SK-N-SH (cell line): ENCODE measurements at regions not wholly inside any gene's neighbourhood (a gene's known extent, or its start where the extent isn't known, plus 50 kb on each side); places are given as distances from the start of the nearest gene placed in this dataset.

Experiments used
- CTCF ChIA-PET: fragments of 300-600, 350-600 bp; formaldehyde crosslinking; extraction: SDS; loops from one replicate; lab custom pipeline; 2021; lab: Yijun Ruan, JAX
- POLR2A ChIA-PET: fragments of 350-600 bp; sonication (Branson Sonifier 250); formaldehyde crosslinking; extraction: SDS; loops from one replicate; lab custom pipeline; 2020; ENCODE audit warnings: antibody characterized with exemption, inconsistent platforms; lab: Yijun Ruan, JAX
- DNase-seq: peaks from one replicate; pipeline ENCODE4 v3.0.0; 2012
- H2AFZ ChIP-seq: fragments of 200-600 bp; sonication (generic); 2 replicates; pipeline ENCODE4 v1.8.1; 2016; ENCODE audit warnings: antibody characterized with exemption, mild to moderate bottlenecking, low read depth
- H3F3A ChIP-seq: fragments of 200-600 bp; sonication (generic); replicated peaks from 2 replicates; pipeline ENCODE3; 2016; ENCODE audit warnings: antibody characterized with exemption, mild to moderate bottlenecking; ENCODE audit not compliant: insufficient read depth
- H3K27ac ChIP-seq, 2 experiments: fragments of 200-500 bp in 1 of 2; fragments of 200-600 bp in 1 of 2; sonication (Bioruptor generic) in 1 of 2; sonication (generic), shearing (Covaris generic) in 1 of 2; 2 replicates each; pipeline versions ENCODE4 v1.5.1 to v1.6.1; 2014 to 2016; ENCODE audit warnings: low read depth in 2 of 2, inconsistent platforms in 1 of 2, low read length in 1 of 2, mild to moderate bottlenecking in 1 of 2, mixed read lengths in 1 of 2
- H3K27me3 ChIP-seq: fragments of 200-600 bp; sonication (generic), shearing (Covaris generic); 2 replicates; pipeline ENCODE4 v1.6.1; 2016; ENCODE audit warnings: mixed run types; ENCODE audit not compliant: insufficient read depth
- H3K36me3 ChIP-seq, 2 experiments: fragments of 200-500 bp in 1 of 2; fragments of 200-600 bp in 1 of 2; sonication (Bioruptor generic) in 1 of 2; sonication (generic) in 1 of 2; replicated peaks in 1 of 2; 2 replicates each; pipeline versions ENCODE3 to v1.5.1; 2014 to 2016; ENCODE audit warnings: low read length in 1 of 2, mild to moderate bottlenecking in 1 of 2; ENCODE audit not compliant: insufficient read depth in 2 of 2, control insufficient read depth in 1 of 2
- H3K4me1 ChIP-seq, 2 experiments: fragments of 200-500 bp in 1 of 2; fragments of 200-600 bp in 1 of 2; sonication (Bioruptor generic) in 1 of 2; sonication (generic), shearing (Covaris generic) in 1 of 2; 2 replicates each; pipeline versions ENCODE4 v1.5.1 to v1.6.1; 2014 to 2016; ENCODE audit warnings: low read depth in 1 of 2, low read length in 1 of 2, mixed run types in 1 of 2; ENCODE audit not compliant: insufficient read depth in 2 of 2, control insufficient read depth in 1 of 2
- H3K4me2 ChIP-seq: fragments of 200-600 bp; sonication (generic), shearing (Covaris generic); 2 replicates; pipeline ENCODE4 v1.6.1; 2017; ENCODE audit warnings: mixed run types
- H3K4me3 ChIP-seq, 2 experiments: fragments of 200-500 bp in 1 of 2; fragments of 200-600 bp in 1 of 2; sonication (Bioruptor generic) in 1 of 2; sonication (generic), shearing (Covaris generic) in 1 of 2; 2 replicates each; pipeline versions ENCODE4 v1.5.1 to v1.8.1; 2014 to 2016; ENCODE audit warnings: low read depth in 2 of 2, inconsistent platforms in 1 of 2, low read length in 1 of 2, mild to moderate bottlenecking in 1 of 2, mixed read lengths in 1 of 2, moderate library complexity in 1 of 2
- H3K79me2 ChIP-seq: fragments of 200-600 bp; sonication (generic); 2 replicates; pipeline ENCODE4 v1.8.1; 2017; ENCODE audit warnings: mild to moderate bottlenecking; ENCODE audit not compliant: insufficient read depth
- H3K9ac ChIP-seq: fragments of 200-600 bp; sonication (generic); 2 replicates; pipeline ENCODE4 v1.6.1; 2017; ENCODE audit warnings: mixed run types
- H3K9me2 ChIP-seq: fragments of 200-600 bp; sonication (generic); 2 replicates; pipeline ENCODE4 v1.6.1; 2017; ENCODE audit warnings: mixed run types
- H3K9me3 ChIP-seq: fragments of 200-600 bp; sonication (generic); 2 replicates; pipeline ENCODE4 v1.6.1; 2017; ENCODE audit warnings: mixed run types, mild to moderate bottlenecking, moderate library complexity
- H4K20me1 ChIP-seq: fragments of 200-600 bp; sonication (generic); 2 replicates; pipeline ENCODE4 v1.6.1; 2017; ENCODE audit warnings: mild to moderate bottlenecking, mixed run types; ENCODE audit not compliant: insufficient read depth
- ELF1 ChIP-seq: IDR thresholded peaks from 2 replicates; pipeline ENCODE4 v1.4.0; 2012
- EP300 ChIP-seq, 2 experiments: IDR thresholded peaks; 2 replicates each; pipeline versions ENCODE4 v1.4.0 to v1.6.1; 2012; ENCODE audit warnings: borderline replicate concordance in 1 of 2, low read depth in 1 of 2, low read length in 1 of 2
- FOSL2 ChIP-seq: IDR thresholded peaks from 2 replicates; pipeline ENCODE4 v1.4.0; 2012; ENCODE audit warnings: low read depth, mild to moderate bottlenecking, moderate library complexity, borderline replicate concordance
- FOXJ3 ChIP-seq: sonication (generic); formaldehyde crosslinking; IDR thresholded peaks from 2 replicates; pipeline ENCODE4 v1.5.1; 2020; ENCODE audit warnings: mild to moderate bottlenecking, missing genetic modification reagents
- GATA2 ChIP-seq: sonication (generic); formaldehyde crosslinking; IDR thresholded peaks from 2 replicates; pipeline ENCODE4 v1.5.0; 2020; ENCODE audit warnings: mild to moderate bottlenecking, missing genetic modification reagents
- JUND ChIP-seq: IDR thresholded peaks from 2 replicates; pipeline ENCODE4 v1.4.0; 2012
- NRF1 ChIP-seq: IDR thresholded peaks from 2 replicates; pipeline ENCODE4 v1.6.1; 2012; ENCODE audit warnings: low read depth, mild to moderate bottlenecking, low read length
- RAD21 ChIP-seq: IDR thresholded peaks from 2 replicates; pipeline ENCODE4 v1.6.1; 2012; ENCODE audit warnings: mild to moderate bottlenecking, low read length
- RCOR1 ChIP-seq: fragments of 150-350 bp; IDR thresholded peaks from 2 replicates; pipeline ENCODE4 v1.6.1; 2017; ENCODE audit warnings: antibody characterized with exemption, low read length
- RXRA ChIP-seq: IDR thresholded peaks from 2 replicates; pipeline ENCODE4 v1.4.0; 2012; ENCODE audit warnings: low read depth, mild to moderate bottlenecking, borderline replicate concordance
- SMC3 ChIP-seq: IDR thresholded peaks from 2 replicates; pipeline ENCODE4 v1.6.1; 2012; ENCODE audit warnings: low read depth, low read length, improper control_type of control experiment
- YY1 ChIP-seq: IDR thresholded peaks from 2 replicates; pipeline ENCODE4 v1.4.0; 2012; ENCODE audit warnings: low read depth, mild to moderate bottlenecking
- WGBS: methylation state at CpG from one replicate; pipeline ENCODE4 v1.1.6; 2017; ENCODE audit warnings: low lambda C conversion rate; 5-methylcytosine and 5-hydroxymethylcytosine counted together
- TF ChIP-seq, protein P1 (sequence below): IDR thresholded peaks from 2 replicates; pipeline ENCODE4 v1.4.0; 2012; ENCODE audit warnings: low read depth, borderline replicate concordance
- TF ChIP-seq, protein P2 (sequence below): IDR thresholded peaks from 2 replicates; pipeline ENCODE4 v1.4.0; 2012; ENCODE audit warnings: low read depth
- TF ChIP-seq, protein P3 (sequence below): fragments of 150-350 bp; IDR thresholded peaks from 2 replicates; pipeline ENCODE4 v1.6.1; 2016; ENCODE audit warnings: mild to moderate bottlenecking, low read depth, low read length
- TF ChIP-seq, protein P4 (sequence below): IDR thresholded peaks from 2 replicates; pipeline ENCODE4; 2012
- TF ChIP-seq, protein P5 (sequence below): fragments of 200-600 bp; sonication (generic); IDR thresholded peaks from 2 replicates; pipeline ENCODE4 v1.6.1; 2017; ENCODE audit warnings: antibody characterized with exemption, mild to moderate bottlenecking, moderate library complexity

DNA sequence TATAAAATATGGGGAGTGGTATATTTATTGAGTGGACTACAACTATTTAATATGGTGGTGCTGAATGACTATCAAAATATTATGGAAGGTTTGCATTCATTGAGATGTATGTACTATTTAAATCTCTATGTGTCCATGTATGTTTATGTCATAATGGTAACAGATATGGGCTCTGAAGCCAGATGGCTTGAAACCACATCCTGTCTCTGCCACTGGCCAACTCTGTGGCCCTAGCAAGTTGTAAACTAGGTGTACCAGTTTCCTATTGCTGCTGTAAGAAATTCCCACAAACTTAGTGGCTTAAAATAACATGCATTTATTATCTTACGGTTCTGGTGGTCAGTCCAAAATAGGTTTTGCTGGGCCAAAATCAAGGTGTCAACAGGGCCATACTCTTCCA lies 198.1 kb upstream of the NFE2L3 start:
- no peak for DNase-seq
- no peak overlapping the region for H2AFZ ChIP-seq
- no peak overlapping the region for H3K4me2 ChIP-seq
- no peaks in the 10 kb centered on the region for H3K36me3 ChIP-seq
- no peak overlapping the region for H3K27ac ChIP-seq
- no peaks in the 10 kb centered on the region for H3K9me2 ChIP-seq
- H3K9ac ChIP-seq: no peak overlapping the region
- WGBS: 75% methylated on average over 1 of the region's 1 CpG
- ChIA-PET POLR2A (no interaction called here), CTCF (no interaction called here)
- peaks cover 0 to 11% of the 10 kb centered on the region in 2 experiments; a peak in 1 of 4 replicates for H3K4me1 ChIP-seq
- no peaks in the 10 kb centered on the region for H3K79me2 ChIP-seq
- H3K9me3 ChIP-seq: no peaks in the 10 kb centered on the region
- H3F3A ChIP-seq: no peaks in the 10 kb centered on the region
- H4K20me1 ChIP-seq: no peaks in the 10 kb centered on the region
- TF ChIP-seq JUND (no peak), RAD21 (no peak), GATA2 (CRISPR knock-in tag) (no peak), YY1 (no peak), ELF1 (no peak), EP300 (IDR thresholded peaks at IDR 0.05; ENCODE audit: borderline replicate concordance in 1 of 2, low read depth in 1 of 2, low read length in 1 of 2) (no peak)
- no peak overlapping the region for H3K4me3 ChIP-seq
- H3K27me3 ChIP-seq: peaks cover 36% of the 10 kb centered on the region

DNA sequence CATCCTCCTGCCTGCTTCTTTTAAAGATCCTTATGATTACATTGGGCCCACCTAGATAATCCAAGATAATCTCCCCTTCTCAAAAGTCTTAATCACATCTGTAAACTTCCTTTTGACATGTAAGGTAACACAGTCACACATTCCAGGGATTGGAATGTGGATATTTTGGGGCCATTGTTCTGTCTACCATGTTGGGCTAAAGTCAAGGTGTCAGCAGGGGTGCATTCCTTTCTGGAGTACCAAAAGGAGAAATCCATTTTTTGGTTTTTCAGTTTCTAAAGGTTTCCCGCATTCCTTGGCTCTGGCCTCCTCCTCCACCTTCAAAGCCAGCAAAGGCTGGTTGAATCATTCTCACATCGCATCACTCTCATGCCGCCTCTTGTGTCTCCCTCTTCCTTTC lies 197.6 kb upstream of the NFE2L3 start:
- Histone ChIP-seq H3F3A (no peaks in the 10 kb centered on the region), H3K4me1 (peaks cover 0 to 11% of the 10 kb centered on the region in 2 experiments; a peak in 1 of 4 replicates), H3K9me2 (no peaks in the 10 kb centered on the region), H3K4me3 (no peak overlapping the region), H3K9me3 (no peaks in the 10 kb centered on the region), H3K36me3 (no peaks in the 10 kb centered on the region), H3K9ac (no peak overlapping the region)
- POLR2A ChIA-PET: no interaction called here
- 78% methylated on average over 3 of the region's 3 CpGs for WGBS
- TF ChIP-seq FOSL2 (no peak), RXRA (no peak)
- TF ChIP-seq, protein P1, sequence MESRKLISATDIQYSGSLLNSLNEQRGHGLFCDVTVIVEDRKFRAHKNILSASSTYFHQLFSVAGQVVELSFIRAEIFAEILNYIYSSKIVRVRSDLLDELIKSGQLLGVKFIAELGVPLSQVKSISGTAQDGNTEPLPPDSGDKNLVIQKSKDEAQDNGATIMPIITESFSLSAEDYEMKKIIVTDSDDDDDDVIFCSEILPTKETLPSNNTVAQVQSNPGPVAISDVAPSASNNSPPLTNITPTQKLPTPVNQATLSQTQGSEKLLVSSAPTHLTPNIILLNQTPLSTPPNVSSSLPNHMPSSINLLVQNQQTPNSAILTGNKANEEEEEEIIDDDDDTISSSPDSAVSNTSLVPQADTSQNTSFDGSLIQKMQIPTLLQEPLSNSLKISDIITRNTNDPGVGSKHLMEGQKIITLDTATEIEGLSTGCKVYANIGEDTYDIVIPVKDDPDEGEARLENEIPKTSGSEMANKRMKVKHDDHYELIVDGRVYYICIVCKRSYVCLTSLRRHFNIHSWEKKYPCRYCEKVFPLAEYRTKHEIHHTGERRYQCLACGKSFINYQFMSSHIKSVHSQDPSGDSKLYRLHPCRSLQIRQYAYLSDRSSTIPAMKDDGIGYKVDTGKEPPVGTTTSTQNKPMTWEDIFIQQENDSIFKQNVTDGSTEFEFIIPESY: no peak
- TF ChIP-seq, all 33 proteins: peak for 0
- Histone ChIP-seq H3K79me2 (no peaks in the 10 kb centered on the region), H3K27me3 (peaks cover 31% of the 10 kb centered on the region), H3K27ac (no peak overlapping the region), H4K20me1 (no peaks in the 10 kb centered on the region), H2AFZ (no peak overlapping the region), H3K4me2 (no peak overlapping the region)
- CTCF ChIA-PET: no interaction called here
- DNase-seq: no peak

DNA sequence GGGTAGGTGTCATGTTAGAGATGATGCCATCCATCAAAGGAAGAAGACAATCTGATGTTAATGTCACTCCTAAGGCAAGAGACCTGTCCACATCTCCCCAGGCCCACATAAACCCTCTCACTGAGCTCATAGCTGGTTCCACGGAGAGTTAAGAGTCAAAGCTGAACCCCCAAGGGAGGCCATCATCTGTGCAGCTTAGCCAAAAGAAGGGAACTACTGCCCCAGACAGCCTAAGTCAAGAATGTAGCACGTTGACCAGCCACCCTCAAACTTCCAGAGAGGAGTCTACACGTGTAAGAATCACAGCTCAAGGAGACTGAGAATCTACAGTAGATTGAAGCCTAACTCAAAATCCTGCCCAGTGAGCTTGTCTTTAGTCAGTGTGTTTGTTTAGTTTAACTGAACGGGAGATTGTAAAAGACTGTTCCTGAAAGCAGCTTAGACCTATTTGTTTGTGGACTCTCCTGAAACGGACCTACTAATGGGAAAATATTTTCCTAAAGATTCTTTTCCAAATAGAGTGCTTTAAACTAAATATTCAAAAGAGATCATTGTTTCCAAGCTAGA lies 192.7 kb upstream of the NFE2L3 start:
- H3K27ac ChIP-seq: no peak overlapping the region
- 0 out of 2 replicates have a peak, but pooled peaks cover 6% of the 10 kb centered on the region for H3K9me2 ChIP-seq
- no peak overlapping the region for H3K4me3 ChIP-seq
- H3K79me2 ChIP-seq: no peaks in the 10 kb centered on the region
- DNase-seq: no peak
- no peaks in the 10 kb centered on the region for H4K20me1 ChIP-seq
- no peaks in the 10 kb centered on the region; the same call in 1 of the 2 replicates for H3K27me3 ChIP-seq
- ChIA-PET CTCF (interaction anchor here (0.9 to 1.4 kb wide), 6 partner anchors 13 to 708 kb away, joined by 3 to 6 read pairs (median 3); no protein-coding TSS in a partner anchor), POLR2A (no interaction called here)
- H2AFZ ChIP-seq: no peak overlapping the region
- no peaks in the 10 kb centered on the region for H3K4me1 ChIP-seq
- H3K36me3 ChIP-seq: no peaks in the 10 kb centered on the region
- 12% methylated on average over 5 of the region's 5 CpGs for WGBS
- no peaks in the 10 kb centered on the region for H3K9me3 ChIP-seq
- no peak overlapping the region for H3K4me2 ChIP-seq
- H3K9ac ChIP-seq: no peak overlapping the region
- no peaks in the 10 kb centered on the region for H3F3A ChIP-seq
- no peak for TF ChIP-seq SMC3
- TF ChIP-seq, protein P2, sequence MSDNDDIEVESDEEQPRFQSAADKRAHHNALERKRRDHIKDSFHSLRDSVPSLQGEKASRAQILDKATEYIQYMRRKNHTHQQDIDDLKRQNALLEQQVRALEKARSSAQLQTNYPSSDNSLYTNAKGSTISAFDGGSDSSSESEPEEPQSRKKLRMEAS: no peak
- TF ChIP-seq, protein P3, sequence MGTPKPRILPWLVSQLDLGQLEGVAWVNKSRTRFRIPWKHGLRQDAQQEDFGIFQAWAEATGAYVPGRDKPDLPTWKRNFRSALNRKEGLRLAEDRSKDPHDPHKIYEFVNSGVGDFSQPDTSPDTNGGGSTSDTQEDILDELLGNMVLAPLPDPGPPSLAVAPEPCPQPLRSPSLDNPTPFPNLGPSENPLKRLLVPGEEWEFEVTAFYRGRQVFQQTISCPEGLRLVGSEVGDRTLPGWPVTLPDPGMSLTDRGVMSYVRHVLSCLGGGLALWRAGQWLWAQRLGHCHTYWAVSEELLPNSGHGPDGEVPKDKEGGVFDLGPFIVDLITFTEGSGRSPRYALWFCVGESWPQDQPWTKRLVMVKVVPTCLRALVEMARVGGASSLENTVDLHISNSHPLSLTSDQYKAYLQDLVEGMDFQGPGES: no peak
- no peak for TF ChIP-seq JUND
- no peak for TF ChIP-seq RCOR1
- TF ChIP-seq YY1: no peak
- TF ChIP-seq ELF1: no peak
- TF ChIP-seq, protein P4, sequence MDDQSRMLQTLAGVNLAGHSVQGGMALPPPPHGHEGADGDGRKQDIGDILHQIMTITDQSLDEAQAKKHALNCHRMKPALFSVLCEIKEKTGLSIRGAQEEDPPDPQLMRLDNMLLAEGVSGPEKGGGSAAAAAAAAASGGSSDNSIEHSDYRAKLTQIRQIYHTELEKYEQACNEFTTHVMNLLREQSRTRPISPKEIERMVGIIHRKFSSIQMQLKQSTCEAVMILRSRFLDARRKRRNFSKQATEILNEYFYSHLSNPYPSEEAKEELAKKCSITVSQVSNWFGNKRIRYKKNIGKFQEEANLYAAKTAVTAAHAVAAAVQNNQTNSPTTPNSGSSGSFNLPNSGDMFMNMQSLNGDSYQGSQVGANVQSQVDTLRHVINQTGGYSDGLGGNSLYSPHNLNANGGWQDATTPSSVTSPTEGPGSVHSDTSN: no peak
- TF ChIP-seq FOXJ3 (CRISPR knock-in tag): no peak
- no peak for TF ChIP-seq NRF1
- TF ChIP-seq, protein P5, sequence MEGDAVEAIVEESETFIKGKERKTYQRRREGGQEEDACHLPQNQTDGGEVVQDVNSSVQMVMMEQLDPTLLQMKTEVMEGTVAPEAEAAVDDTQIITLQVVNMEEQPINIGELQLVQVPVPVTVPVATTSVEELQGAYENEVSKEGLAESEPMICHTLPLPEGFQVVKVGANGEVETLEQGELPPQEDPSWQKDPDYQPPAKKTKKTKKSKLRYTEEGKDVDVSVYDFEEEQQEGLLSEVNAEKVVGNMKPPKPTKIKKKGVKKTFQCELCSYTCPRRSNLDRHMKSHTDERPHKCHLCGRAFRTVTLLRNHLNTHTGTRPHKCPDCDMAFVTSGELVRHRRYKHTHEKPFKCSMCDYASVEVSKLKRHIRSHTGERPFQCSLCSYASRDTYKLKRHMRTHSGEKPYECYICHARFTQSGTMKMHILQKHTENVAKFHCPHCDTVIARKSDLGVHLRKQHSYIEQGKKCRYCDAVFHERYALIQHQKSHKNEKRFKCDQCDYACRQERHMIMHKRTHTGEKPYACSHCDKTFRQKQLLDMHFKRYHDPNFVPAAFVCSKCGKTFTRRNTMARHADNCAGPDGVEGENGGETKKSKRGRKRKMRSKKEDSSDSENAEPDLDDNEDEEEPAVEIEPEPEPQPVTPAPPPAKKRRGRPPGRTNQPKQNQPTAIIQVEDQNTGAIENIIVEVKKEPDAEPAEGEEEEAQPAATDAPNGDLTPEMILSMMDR: no peak
